ENCODE measurements at regions not wholly inside any gene's neighbourhood (a gene's known extent, or its start where the extent isn't known, plus 50 kb on each side); places are given as distances from the start of the nearest gene placed in this dataset.

- no peak for TF ChIP-seq ZNF274 (IDR thresholded peaks at IDR 0.05; ENCODE audit: low read depth, low read length)
- TF ChIP-seq YY1 (IDR thresholded peaks at IDR 0.05; ENCODE audit: insufficient read depth, insufficient read length): no peak
- TF ChIP-seq SUZ12 (IDR thresholded peaks at IDR 0.05; ENCODE audit: extremely low read depth, insufficient read depth, insufficient read length): no peak
These were observed 52.7 kb upstream of the KIAA0040 start for GRCh38 chr1:175245324-175245723.
